ENCODE measurements at regions not wholly inside any gene's neighbourhood (a gene's known extent, or its start where the extent isn't known, plus 50 kb on each side); places are given as distances from the start of the nearest gene placed in this dataset.

DNA sequence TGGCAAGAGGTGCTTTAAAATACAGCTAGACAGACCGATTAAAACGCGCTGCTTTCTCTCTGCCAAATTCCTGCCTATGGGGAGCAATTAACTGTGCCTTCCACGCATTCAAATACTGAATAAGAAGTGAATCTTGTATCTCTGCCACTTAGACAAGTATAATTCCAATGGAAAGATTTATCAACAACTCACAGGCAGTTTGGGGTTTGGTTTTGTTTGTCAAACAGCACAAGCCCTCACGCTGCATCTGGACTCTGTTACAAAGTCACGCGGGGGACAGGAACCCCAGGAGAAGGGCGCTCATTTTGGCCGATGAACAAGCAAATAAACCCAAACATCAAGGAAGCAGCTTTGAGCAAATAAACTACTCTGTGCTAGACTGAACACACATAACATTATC is 61.8 kb upstream of the TMCO5A start:
- TF ChIP-seq, protein P1, sequence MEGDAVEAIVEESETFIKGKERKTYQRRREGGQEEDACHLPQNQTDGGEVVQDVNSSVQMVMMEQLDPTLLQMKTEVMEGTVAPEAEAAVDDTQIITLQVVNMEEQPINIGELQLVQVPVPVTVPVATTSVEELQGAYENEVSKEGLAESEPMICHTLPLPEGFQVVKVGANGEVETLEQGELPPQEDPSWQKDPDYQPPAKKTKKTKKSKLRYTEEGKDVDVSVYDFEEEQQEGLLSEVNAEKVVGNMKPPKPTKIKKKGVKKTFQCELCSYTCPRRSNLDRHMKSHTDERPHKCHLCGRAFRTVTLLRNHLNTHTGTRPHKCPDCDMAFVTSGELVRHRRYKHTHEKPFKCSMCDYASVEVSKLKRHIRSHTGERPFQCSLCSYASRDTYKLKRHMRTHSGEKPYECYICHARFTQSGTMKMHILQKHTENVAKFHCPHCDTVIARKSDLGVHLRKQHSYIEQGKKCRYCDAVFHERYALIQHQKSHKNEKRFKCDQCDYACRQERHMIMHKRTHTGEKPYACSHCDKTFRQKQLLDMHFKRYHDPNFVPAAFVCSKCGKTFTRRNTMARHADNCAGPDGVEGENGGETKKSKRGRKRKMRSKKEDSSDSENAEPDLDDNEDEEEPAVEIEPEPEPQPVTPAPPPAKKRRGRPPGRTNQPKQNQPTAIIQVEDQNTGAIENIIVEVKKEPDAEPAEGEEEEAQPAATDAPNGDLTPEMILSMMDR (IDR thresholded peaks at IDR 0.05): no peak
- TF ChIP-seq POLR2A (IDR thresholded peaks at IDR 0.05): no peak

Data from lower leg skin (tissue), 3 donors.